ENCODE measurements at regions not wholly inside any gene's neighbourhood (a gene's known extent, or its start where the extent isn't known, plus 50 kb on each side); places are given as distances from the start of the nearest gene placed in this dataset.
"Not testable (repeated sequence)": the region's sequence is repeated elsewhere in the genome, so short reads cannot be mapped to it uniquely, and the experiment has no call there.

- in situ Hi-C loops (cut with HindIII; ENCODE audit: low sequenced_read_pairs) = no loop called here
These were observed 556.3 kb upstream of the CHAC2 start for GRCh38 chr2:53211201-53211774.

GRCh38 chr2:53210538-53210937 is 557.1 kb upstream of the CHAC2 start:
- in situ Hi-C loops (cut with HindIII; ENCODE audit: low sequenced_read_pairs) = no loop called here

- in situ Hi-C loops (cut with HindIII; ENCODE audit: low sequenced_read_pairs) = no loop called here
These were observed 557.7 kb upstream of the CHAC2 start for GRCh38 chr2:53209679-53210458.

GRCh38 chr2:53208815-53209214 is 558.8 kb upstream of the CHAC2 start:
- in situ Hi-C loops (cut with HindIII; ENCODE audit: low sequenced_read_pairs) = no loop called here

GRCh38 chr2:53206226-53206625 is 561.4 kb upstream of the CHAC2 start:
- in situ Hi-C loops (cut with HindIII; ENCODE audit: low sequenced_read_pairs) = not testable (repeated sequence)

- in situ Hi-C loops (cut with HindIII; ENCODE audit: low sequenced_read_pairs) = no loop called here
These were observed 565.5 kb upstream of the CHAC2 start for GRCh38 chr2:53202063-53202462.

GRCh38 chr2:53200072-53200471 is 567.5 kb upstream of the CHAC2 start:
- in situ Hi-C loops (cut with HindIII; ENCODE audit: low sequenced_read_pairs) = no loop called here

GRCh38 chr2:53188851-53189510 is 578.6 kb upstream of the CHAC2 start:
- in situ Hi-C loops (cut with HindIII; ENCODE audit: low sequenced_read_pairs) = no loop called here

GRCh38 chr2:53183581-53183980 is 584.0 kb upstream of the CHAC2 start:
- in situ Hi-C loops (cut with HindIII; ENCODE audit: low sequenced_read_pairs) = no loop called here

- in situ Hi-C loops (cut with HindIII; ENCODE audit: low sequenced_read_pairs) = no loop called here
These were observed 585.0 kb upstream of the CHAC2 start for GRCh38 chr2:53182601-53183000.

GRCh38 chr2:53181759-53182158 is 585.8 kb upstream of the CHAC2 start:
- in situ Hi-C loops (cut with HindIII; ENCODE audit: low sequenced_read_pairs) = no loop called here

- in situ Hi-C loops (cut with HindIII; ENCODE audit: low sequenced_read_pairs) = no loop called here
These were observed 590.3 kb upstream of the CHAC2 start for GRCh38 chr2:53177327-53177726.

GRCh38 chr2:53174539-53174938 is 593.1 kb upstream of the CHAC2 start:
- in situ Hi-C loops (cut with HindIII; ENCODE audit: low sequenced_read_pairs) = no loop called here

- in situ Hi-C loops (cut with HindIII; ENCODE audit: low sequenced_read_pairs) = no loop called here
These were observed 593.7 kb upstream of the CHAC2 start for GRCh38 chr2:53173698-53174455.

GRCh38 chr2:53173091-53173490 is 594.5 kb upstream of the CHAC2 start:
- in situ Hi-C loops (cut with HindIII; ENCODE audit: low sequenced_read_pairs) = no loop called here

GRCh38 chr2:53170466-53170865 is 597.1 kb upstream of the CHAC2 start:
- in situ Hi-C loops (cut with HindIII; ENCODE audit: low sequenced_read_pairs) = no loop called here

- in situ Hi-C loops (cut with HindIII; ENCODE audit: low sequenced_read_pairs) = no loop called here
These were observed 600.4 kb upstream of the CHAC2 start for GRCh38 chr2:53167227-53167626.

GRCh38 chr2:53150146-53150545 is 617.5 kb upstream of the CHAC2 start:
- in situ Hi-C loops (cut with HindIII; ENCODE audit: low sequenced_read_pairs) = no loop called here

- in situ Hi-C loops (cut with HindIII; ENCODE audit: low sequenced_read_pairs) = no loop called here
These were observed 619.4 kb upstream of the CHAC2 start for GRCh38 chr2:53148221-53148620.

- in situ Hi-C loops (cut with HindIII; ENCODE audit: low sequenced_read_pairs) = no loop called here
These were observed 636.2 kb upstream of the CHAC2 start for GRCh38 chr2:53131416-53131815.

GRCh38 chr2:53130441-53130943 is 637.1 kb upstream of the CHAC2 start:
- in situ Hi-C loops (cut with HindIII; ENCODE audit: low sequenced_read_pairs) = no loop called here
